Fibroblast of the aortic adventitia (primary cell): ENCODE measurements at regions not wholly inside any gene's neighbourhood (a gene's known extent, or its start where the extent isn't known, plus 50 kb on each side); places are given as distances from the start of the nearest gene placed in this dataset.

Experiments used
- DNase-seq: peaks from one replicate; pipeline ENCODE4 v3.0.0-alpha.2; 2010; ENCODE audit warnings: low read depth
- H3K4me3 ChIP-seq: 2 replicates; pipeline ENCODE4 v1.5.1; 2011; ENCODE audit warnings: low read depth, mild to moderate bottlenecking, control low read depth, low read length, moderate library complexity
- CTCF ChIP-seq: IDR thresholded peaks from 2 replicates; pipeline ENCODE4 v1.5.1; 2011; ENCODE audit warnings: mild to moderate bottlenecking, low read length, control low read depth, inconsistent platforms; ENCODE audit not compliant: insufficient read depth

GRCh38 chr1:30819244-30819571 is 61.6 kb upstream of the LAPTM5 start:
- TF ChIP-seq CTCF = no peak
- H3K4me3 ChIP-seq = no peak overlapping the region
- no peak for DNase-seq

DNA sequence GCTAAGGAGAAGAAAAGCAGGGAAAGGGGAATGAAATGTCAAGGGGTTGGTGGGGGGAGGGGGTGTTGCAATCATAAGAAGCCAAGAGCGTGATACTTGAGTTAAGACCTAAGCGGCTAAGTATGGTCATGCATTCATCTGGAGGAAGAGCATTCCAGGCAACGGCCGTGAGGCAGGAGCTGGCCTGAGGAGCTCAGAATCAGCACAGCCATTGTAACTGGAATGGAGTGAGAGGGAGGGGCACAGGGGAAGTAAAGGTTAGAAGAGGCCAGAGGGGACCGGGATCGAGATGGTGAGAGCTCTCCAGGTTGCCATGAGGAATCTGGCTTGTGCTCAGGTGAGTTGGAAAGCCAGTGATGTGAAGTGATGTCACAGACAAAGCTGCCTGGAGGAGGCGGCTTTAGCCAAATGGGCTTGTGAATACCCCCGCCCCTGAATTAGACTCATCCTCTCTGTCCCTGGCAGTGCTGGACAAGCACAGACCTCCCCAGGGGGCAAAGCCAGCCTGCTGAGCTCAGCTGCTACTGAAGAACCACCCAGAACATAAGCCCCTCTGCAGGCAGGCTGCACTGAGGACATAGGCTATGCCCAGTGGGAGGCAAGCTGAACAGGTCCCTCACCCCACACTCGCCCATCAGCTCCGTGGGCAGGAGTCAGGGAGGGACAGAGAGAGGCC is 61.1 kb upstream of the LAPTM5 start:
- no peak for TF ChIP-seq CTCF
- no peak for DNase-seq

GRCh38 chr1:30817548-30817947 is 60.0 kb upstream of the LAPTM5 start:
- no peak for DNase-seq
- no peak for TF ChIP-seq CTCF

More for the DNA sequence above, 61.1 kb upstream of the LAPTM5 start:
- no peak overlapping the region for H3K4me3 ChIP-seq

DNA sequence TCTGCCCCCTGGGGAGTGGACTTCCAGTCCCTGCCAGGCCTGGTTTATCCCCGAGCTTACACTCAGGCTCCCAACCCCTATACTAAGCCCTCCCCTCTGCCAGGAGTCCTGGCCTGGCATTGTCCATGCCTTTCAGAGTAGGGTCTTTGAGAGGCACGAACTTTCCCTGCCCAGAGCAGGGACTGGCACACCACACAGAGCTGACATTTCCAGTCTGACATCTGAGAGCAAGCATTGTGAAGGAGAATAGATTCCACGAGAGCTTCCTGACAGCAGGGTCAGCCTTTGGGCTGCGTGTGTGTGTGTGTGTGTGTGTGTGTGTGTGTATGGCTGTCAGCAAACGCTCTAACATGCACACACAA is 59.5 kb upstream of the LAPTM5 start:
- no peak for TF ChIP-seq CTCF
- DNase-seq = no peak
- H3K4me3 ChIP-seq = no peak overlapping the region

More at GRCh38 chr1:30817548-30817947, 60.0 kb upstream of the LAPTM5 start:
- H3K4me3 ChIP-seq = no peak overlapping the region

GRCh38 chr1:30816211-30817076 is 58.9 kb upstream of the LAPTM5 start:
- H3K4me3 ChIP-seq = no peak overlapping the region
- DNase-seq = peak; percentile 72
- TF ChIP-seq CTCF = no peak

GRCh38 chr1:30815556-30815955 is 58.0 kb upstream of the LAPTM5 start:
- DNase-seq = no peak
- no peak for TF ChIP-seq CTCF
- H3K4me3 ChIP-seq = no peak overlapping the region
